Gastrocnemius medialis (tissue), 4 donors: ENCODE measurements at regions not wholly inside any gene's neighbourhood (a gene's known extent, or its start where the extent isn't known, plus 50 kb on each side); places are given as distances from the start of the nearest gene placed in this dataset.

Source experiments
- ATAC-seq, 2 donors: fragments of 150-250 bp; one replicate each; pipeline ENCODE4 v1.9.1; 2016
- DNase-seq, 2 donors: peaks; one replicate each; pipeline ENCODE4 v3.0.0-alpha.2; 2019
- H3K27ac ChIP-seq, 4 donors: fragments of 200-600 bp; sonication (generic); 1 replicate in 1 of 4; 2 replicates in 3 of 4; pipeline ENCODE4 v1.5.1; 2016 to 2018; ENCODE audit warnings: mild to moderate bottlenecking in 2 of 4, moderate library complexity in 1 of 4
- H3K27me3 ChIP-seq, 3 donors: fragments of 200-600 bp; sonication (generic) in 2 of 3; 1 replicate in 1 of 3; 2 replicates in 2 of 3; pipeline versions ENCODE4 v1.5.1 to v1.6.0; 2016 to 2019; ENCODE audit warnings: mild to moderate bottlenecking in 1 of 3, moderate library complexity in 1 of 3
- H3K36me3 ChIP-seq, 2 donors: fragments of 200-600 bp; sonication (generic) in 1 of 2; one replicate each; pipeline ENCODE4 v1.5.1; 2017 to 2018
- H3K4me1 ChIP-seq, 2 donors: fragments of 200-600 bp; sonication (generic) in 1 of 2; one replicate each; pipeline ENCODE4 v1.5.1; 2016 to 2017; ENCODE audit warnings: mild to moderate bottlenecking in 2 of 2
- H3K4me3 ChIP-seq, 4 donors: fragments of 200-600 bp; sonication (generic) in 3 of 4; 1 replicate in 1 of 4; 2 replicates in 3 of 4; pipeline ENCODE4 v1.5.1; 2016 to 2019; ENCODE audit warnings: mild to moderate bottlenecking in 2 of 4
- H3K9me3 ChIP-seq, 3 donors: fragments of 200-600 bp; sonication (generic) in 2 of 3; 1 replicate in 1 of 3; 2 replicates in 2 of 3; pipeline ENCODE4 v1.5.1; 2016 to 2019
- CTCF ChIP-seq, 5 experiments: fragments of 450-650 bp in 3 of 5; fragments of 200-600 bp in 2 of 5; sonication (generic) in 2 of 5; IDR thresholded peaks in 4 of 5; conservative IDR thresholded peaks in 1 of 5; 1 replicate in 4 of 5; 2 replicates in 1 of 5; pipeline ENCODE4 v1.5.1; 2016 to 2019; ENCODE audit warnings: antibody characterized with exemption in 5 of 5, mild to moderate bottlenecking in 3 of 5, moderate library complexity in 3 of 5
- POLR2A ChIP-seq, 2 donors: fragments of 450-650 bp; IDR thresholded peaks; one replicate each; pipeline ENCODE4 v1.6.1; 2017; ENCODE audit warnings: antibody characterized with exemption in 2 of 2, mild to moderate bottlenecking in 2 of 2, moderate library complexity in 2 of 2
- in situ Hi-C, 4 donors: fragments of 200-750 bp; cut with MboI; loops; one replicate each; pipeline versions ENCODE4 v1.15.0 to v1.8.0; 2017; ENCODE audit warnings: low sequenced_read_pairs in 4 of 4
- intact Hi-C: fragments of 100-400 bp; cut with DNase I; formaldehyde crosslinking; loops from one replicate; pipeline ENCODE4 v1.15.1; 2023; ENCODE audit warnings: low total_unique reads

GRCh38 chr10:129285459-129285858, 181.6 kb upstream of the MGMT start:
- no peak for TF ChIP-seq POLR2A (IDR thresholded peaks at IDR 0.05)
- no peak for TF ChIP-seq CTCF (IDR thresholded peaks at IDR 0.05 in 4 of 5, conservative IDR thresholded peaks at IDR 0.05 in 1 of 5)
- H3K4me1 ChIP-seq: no peaks in the 10 kb centered on the region
- no peak for ATAC-seq
- H3K36me3 ChIP-seq: no peaks in the 10 kb centered on the region
- in situ Hi-C loops (no loop called here), intact Hi-C loops (no loop called here)
- H3K4me3 ChIP-seq: no peak overlapping the region
- no peak for DNase-seq
- H3K9me3 ChIP-seq: no peaks in the 10 kb centered on the region
- H3K27ac ChIP-seq: no peak overlapping the region
- H3K27me3 ChIP-seq: no peaks in the 10 kb centered on the region

GRCh38 chr10:129288999-129289584, 177.9 kb upstream of the MGMT start:
- no peaks in the 10 kb centered on the region for H3K27me3 ChIP-seq
- intact Hi-C loops: no loop called here
- no peaks in the 10 kb centered on the region for H3K9me3 ChIP-seq
- no peak for TF ChIP-seq POLR2A (IDR thresholded peaks at IDR 0.05)
- no peak for TF ChIP-seq CTCF (IDR thresholded peaks at IDR 0.05 in 4 of 5, conservative IDR thresholded peaks at IDR 0.05 in 1 of 5)
- in situ Hi-C loops: no loop called here
- no peak overlapping the region for H3K4me3 ChIP-seq
- no peak overlapping the region for H3K27ac ChIP-seq
- no peaks in the 10 kb centered on the region for H3K36me3 ChIP-seq
- DNase-seq (no peak), ATAC-seq (no peak)
- H3K4me1 ChIP-seq: no peaks in the 10 kb centered on the region

- no peaks in the 10 kb centered on the region for H3K4me1 ChIP-seq
- no peak overlapping the region for H3K4me3 ChIP-seq
- no peak overlapping the region for H3K27ac ChIP-seq
- H3K27me3 ChIP-seq: no peaks in the 10 kb centered on the region
- intact Hi-C loops (no loop called here), in situ Hi-C loops (no loop called here)
- DNase-seq (no peak), ATAC-seq (no peak)
- TF ChIP-seq CTCF (IDR thresholded peaks at IDR 0.05 in 4 of 5, conservative IDR thresholded peaks at IDR 0.05 in 1 of 5) (no peak), POLR2A (IDR thresholded peaks at IDR 0.05) (no peak)
- no peaks in the 10 kb centered on the region for H3K9me3 ChIP-seq
- H3K36me3 ChIP-seq: no peaks in the 10 kb centered on the region
Observed at GRCh38 chr10:129293991-129294700, 172.9 kb upstream of the MGMT start.

- no peak for TF ChIP-seq POLR2A (IDR thresholded peaks at IDR 0.05)
- TF ChIP-seq CTCF (IDR thresholded peaks at IDR 0.05 in 4 of 5, conservative IDR thresholded peaks at IDR 0.05 in 1 of 5): no peak
- no peaks in the 10 kb centered on the region for H3K36me3 ChIP-seq
- ATAC-seq: no peak
- no peaks in the 10 kb centered on the region for H3K27me3 ChIP-seq
- no peak for DNase-seq
- H3K27ac ChIP-seq: no peak overlapping the region
- in situ Hi-C loops (no loop called here), intact Hi-C loops (no loop called here)
- no peaks in the 10 kb centered on the region for H3K9me3 ChIP-seq
- no peaks in the 10 kb centered on the region for H3K4me1 ChIP-seq
- H3K4me3 ChIP-seq: no peak overlapping the region
Observed at GRCh38 chr10:129294944-129295343, 172.1 kb upstream of the MGMT start.
